H1 (cell line): ENCODE measurements at regions not wholly inside any gene's neighbourhood (a gene's known extent, or its start where the extent isn't known, plus 50 kb on each side); places are given as distances from the start of the nearest gene placed in this dataset.

Experiments
- CTCF ChIA-PET: fragments of 300-600 bp; sonication (Branson Sonifier 250); formaldehyde crosslinking; loops from one replicate; lab custom pipeline; 2021; ENCODE audit not compliant: partially characterized antibody; lab: Charles Lee
- POLR2A ChIA-PET: fragments of 300-600 bp; sonication (Branson Sonifier 250); formaldehyde crosslinking; loops from one replicate; lab custom pipeline; 2021; ENCODE audit warnings: inconsistent platforms; ENCODE audit not compliant: partially characterized antibody; lab: Charles Lee
- DNase-seq, 2 experiments: peaks; one replicate each; pipeline versions ENCODE4 v3.0.0 to v3.0.0-alpha.2; 2010 to 2022; ENCODE audit warnings: low spot score in 2 of 2, low read depth in 1 of 2, mixed read lengths in 1 of 2
- FAIRE-seq: peaks from 2 replicates; lab custom pipeline; 2011; peaks lifted over from hg19 to GRCh38; lab: Jason Lieb, UNC
- H2AFZ ChIP-seq: 2 replicates; pipeline ENCODE4 v1.8.1; 2012; ENCODE audit warnings: low read length, inconsistent platforms
- H2AK5ac ChIP-seq: 2 replicates; pipeline ENCODE4 v1.6.1; 2013; ENCODE audit warnings: low read depth, low read length
- H2BK120ac ChIP-seq: replicated peaks from 2 replicates; pipeline ENCODE3; 2013; ENCODE audit warnings: low read depth, low read length, inconsistent platforms
- H2BK12ac ChIP-seq: 2 replicates; pipeline ENCODE4 v1.6.1; 2013; ENCODE audit warnings: low read depth, low read length
- H2BK15ac ChIP-seq: 2 replicates; pipeline ENCODE4 v1.6.1; 2013; ENCODE audit warnings: low read length
- H2BK20ac ChIP-seq: 2 replicates; pipeline ENCODE4 v1.6.1; 2013; ENCODE audit warnings: low read length
- H2BK5ac ChIP-seq: 2 replicates; pipeline ENCODE4 v1.6.1; 2013; ENCODE audit warnings: low read depth, low read length
- H3K14ac ChIP-seq: 2 replicates; pipeline ENCODE4 v1.6.1; 2013; ENCODE audit warnings: inconsistent platforms; ENCODE audit not compliant: insufficient read length
- H3K18ac ChIP-seq: 2 replicates; pipeline ENCODE4 v1.6.1; 2013; ENCODE audit warnings: low read length; ENCODE audit errors: extremely low read depth
- H3K23ac ChIP-seq: 2 replicates; pipeline ENCODE4 v1.6.1; 2013; ENCODE audit warnings: inconsistent platforms; ENCODE audit not compliant: insufficient read length
- H3K23me2 ChIP-seq: 2 replicates; pipeline ENCODE4 v1.6.1; 2013; ENCODE audit warnings: low read depth, low read length
- H3K27ac ChIP-seq: 2 replicates; pipeline ENCODE4 v1.6.1; 2011; ENCODE audit warnings: low read depth, low read length, inconsistent platforms
- H3K27me3 ChIP-seq, 4 experiments: replicated peaks in 1 of 4; 1 replicate in 1 of 4; 2 replicates in 3 of 4; pipeline versions ENCODE4 v1.6.1 to v1.8.1; 2011 to 2013; ENCODE audit warnings: low read length in 3 of 4, mild to moderate bottlenecking in 3 of 4, inconsistent platforms in 2 of 4, mixed read lengths in 2 of 4, moderate library complexity in 1 of 4; ENCODE audit not compliant: control insufficient read depth in 3 of 4, insufficient read depth in 3 of 4; ENCODE audit errors: extremely low read depth in 1 of 4
- H3K36me3 ChIP-seq, 4 experiments: 2 replicates each; pipeline versions ENCODE4 v1.6.1 to v1.8.1; 2011 to 2013; ENCODE audit warnings: mild to moderate bottlenecking in 4 of 4, low read length in 3 of 4, moderate library complexity in 2 of 4, control low read depth in 1 of 4, inconsistent platforms in 1 of 4; ENCODE audit not compliant: insufficient read depth in 4 of 4, control insufficient read depth in 2 of 4
- H3K4ac ChIP-seq: replicated peaks from 2 replicates; pipeline ENCODE3; 2013; ENCODE audit warnings: low read length, low read depth, mixed read lengths, inconsistent platforms; ENCODE audit not compliant: insufficient read length
- H3K4me1 ChIP-seq, 4 experiments: replicated peaks in 1 of 4; 1 replicate in 1 of 4; 2 replicates in 3 of 4; pipeline versions ENCODE4 v1.6.1 to v1.8.1; 2011 to 2013; ENCODE audit warnings: low read length in 3 of 4, inconsistent platforms in 2 of 4, mixed read lengths in 1 of 4; ENCODE audit not compliant: insufficient read depth in 4 of 4, control insufficient read depth in 3 of 4
- H3K4me2 ChIP-seq, 2 experiments: 2 replicates each; pipeline versions ENCODE4 v1.6.1 to v1.8.1; 2011 to 2013; ENCODE audit warnings: low read depth in 2 of 2, low read length in 2 of 2, control low read depth in 1 of 2, inconsistent platforms in 1 of 2, mild to moderate bottlenecking in 1 of 2; ENCODE audit not compliant: insufficient read depth in 1 of 2
- H3K4me3 ChIP-seq, 4 experiments: fragments of 200-600, 300-600 bp in 1 of 4; sonication (generic), shearing (Covaris generic), sonication (Bioruptor Twin) in 1 of 4; 2 replicates each; pipeline versions ENCODE4 v1.5.1 to v1.8.1; 2011 to 2016; ENCODE audit warnings: low read length in 4 of 4, low read depth in 3 of 4, control low read depth in 2 of 4, inconsistent platforms in 2 of 4, mild to moderate bottlenecking in 2 of 4, mixed read lengths in 1 of 4, moderate library complexity in 1 of 4; ENCODE audit not compliant: insufficient read depth in 2 of 4; ENCODE audit errors: extremely low read depth in 1 of 4
- H3K56ac ChIP-seq: replicated peaks from 2 replicates; pipeline ENCODE3; 2013; ENCODE audit warnings: low read depth, mild to moderate bottlenecking, mixed read lengths, low read length, inconsistent platforms; ENCODE audit not compliant: insufficient read length
- H3K79me1 ChIP-seq: 2 replicates; pipeline ENCODE4 v1.6.1; 2013; ENCODE audit warnings: low read depth, low read length, control low read depth
- H3K79me2 ChIP-seq, 2 experiments: 2 replicates each; pipeline versions ENCODE4 v1.6.1 to v1.8.1; 2012 to 2013; ENCODE audit warnings: low read length in 2 of 2, mild to moderate bottlenecking in 2 of 2, inconsistent platforms in 1 of 2; ENCODE audit not compliant: insufficient read depth in 2 of 2, control insufficient read depth in 1 of 2
- H3K9ac ChIP-seq, 4 experiments: replicated peaks in 1 of 4; 1 replicate in 1 of 4; 2 replicates in 3 of 4; pipeline versions ENCODE4 v1.6.1 to v1.8.1; 2011 to 2013; ENCODE audit warnings: low read depth in 3 of 4, low read length in 3 of 4, control low read depth in 2 of 4, mild to moderate bottlenecking in 2 of 4, moderate library complexity in 2 of 4, inconsistent platforms in 1 of 4; ENCODE audit errors: extremely low read depth in 1 of 4
- H3K9me3 ChIP-seq, 2 experiments: 2 replicates each; pipeline versions ENCODE4 v1.6.1 to v1.8.1; 2012 to 2013; ENCODE audit warnings: mild to moderate bottlenecking in 2 of 2, moderate library complexity in 2 of 2, control low read depth in 1 of 2, inconsistent platforms in 1 of 2, low read depth in 1 of 2, low read length in 1 of 2, mixed read lengths in 1 of 2; ENCODE audit not compliant: insufficient read depth in 2 of 2
- H4K20me1 ChIP-seq, 2 experiments: replicated peaks in 1 of 2; 2 replicates each; pipeline versions ENCODE3 to v1.8.1; 2011 to 2013; ENCODE audit warnings: inconsistent platforms in 2 of 2, low read length in 2 of 2, mild to moderate bottlenecking in 1 of 2; ENCODE audit not compliant: insufficient read depth in 2 of 2, control insufficient read depth in 1 of 2
- H4K5ac ChIP-seq: 2 replicates; pipeline ENCODE4 v1.6.1; 2013; ENCODE audit warnings: low read length, low read depth, mixed read lengths, inconsistent platforms; ENCODE audit not compliant: insufficient read length
- H4K8ac ChIP-seq: 2 replicates; pipeline ENCODE4 v1.8.0; 2013; ENCODE audit warnings: mild to moderate bottlenecking, moderate library complexity, low read length, inconsistent platforms; ENCODE audit not compliant: insufficient read depth; ENCODE audit errors: extremely low read depth
- H4K91ac ChIP-seq: replicated peaks from 2 replicates; pipeline ENCODE3; 2013; ENCODE audit warnings: low read length, mixed read lengths, inconsistent platforms; ENCODE audit not compliant: insufficient read length
- CBX5 ChIP-seq: fragments of 300-800, 300-1000 bp; sonication (generic); IDR thresholded peaks from 2 replicates; pipeline ENCODE4 v1.7.1; 2016; ENCODE audit warnings: antibody characterized with exemption, low read length, low read depth
- CBX8 ChIP-seq: fragments of 300-800, 300-1000 bp; sonication (generic); IDR thresholded peaks from 2 replicates; pipeline ENCODE4 v1.7.1; 2016; ENCODE audit warnings: low read depth, low read length, borderline replicate concordance
- JUND ChIP-seq: IDR thresholded peaks from 2 replicates; pipeline ENCODE4 v1.6.1; 2011; ENCODE audit warnings: mild to moderate bottlenecking, improper control_type of control experiment, low read length
- POLR2A ChIP-seq, 2 experiments: IDR thresholded peaks; 1 replicate in 1 of 2; 2 replicates in 1 of 2; pipeline ENCODE4 v1.6.1; 2011; ENCODE audit warnings: low read depth in 2 of 2, low read length in 2 of 2, mild to moderate bottlenecking in 2 of 2; ENCODE audit errors: control extremely low read depth in 1 of 2
- RXRA ChIP-seq: IDR thresholded peaks from 2 replicates; pipeline ENCODE4 v1.6.1; 2011; ENCODE audit warnings: low read depth, mild to moderate bottlenecking, low read length, moderate library complexity; ENCODE audit not compliant: insufficient read depth
- SIRT6 ChIP-seq: IDR thresholded peaks from one replicate; pipeline ENCODE4 v1.7.1; 2012; ENCODE audit warnings: low read length, inconsistent platforms
- SP4 ChIP-seq: IDR thresholded peaks from 2 replicates; pipeline ENCODE4 v1.6.1; 2012; ENCODE audit warnings: low read length, inconsistent platforms
- WGBS, 2 experiments: shearing (Covaris generic) in 1 of 2; methylation state at CpG; one replicate each; pipeline versions ENCODE4 v1.1.6 to v1.1.7; 2013 to 2015; ENCODE audit warnings: low lambda C conversion rate in 2 of 2, mixed read lengths in 2 of 2, inconsistent platforms in 1 of 2, low coverage in 1 of 2, missing lambda C conversion rate in 1 of 2; ENCODE audit not compliant: insufficient replicate concordance in 2 of 2, insufficient coverage in 1 of 2, insufficient read length in 1 of 2; ENCODE audit errors: extremely low coverage in 1 of 2, missing lambda C conversion rate in 1 of 2; 5-methylcytosine and 5-hydroxymethylcytosine counted together

DNA sequence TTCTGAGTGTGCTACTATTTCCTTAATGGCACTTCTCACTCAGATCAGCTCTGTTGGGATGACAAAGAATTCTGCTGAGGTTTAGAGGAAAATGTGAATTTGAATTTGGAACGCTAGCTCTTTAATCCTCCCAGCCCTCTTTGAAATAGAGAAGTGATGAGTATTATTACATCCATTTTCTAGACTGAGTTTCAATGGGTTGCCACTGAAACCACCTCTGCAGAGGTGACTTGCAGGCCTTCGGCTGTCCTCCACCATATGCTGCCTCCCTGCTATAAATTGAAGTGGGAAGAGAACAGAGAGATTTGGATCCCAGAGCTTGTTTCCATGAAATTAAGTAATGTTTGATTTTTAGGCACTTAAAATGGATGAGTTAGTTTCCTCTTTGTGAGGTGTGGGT lies 363.2 kb upstream of the SNX7 start:
- 91% methylated on average over 2 of the region's 2 CpGs; no CpG with 5 or more reads in 1 of the 2 experiments for WGBS, 2 experiments
- ChIA-PET POLR2A (no interaction called here), CTCF (interaction anchor here (0.8 kb wide), 1 partner anchor 106 kb away, joined by 3 read pairs; no protein-coding TSS in a partner anchor)
- Histone ChIP-seq H3K14ac (no peak overlapping the region), H4K8ac (no peak overlapping the region), H3K9ac (no peak overlapping the region), H3K4me1 (no peaks in the 10 kb centered on the region), H3K36me3 (no peaks in the 10 kb centered on the region), H4K5ac (no peak overlapping the region), H3K27ac (no peak overlapping the region), H2BK120ac (no peak overlapping the region), H3K4me3 (no peak overlapping the region), H3K79me2 (no peaks in the 10 kb centered on the region), H2BK15ac (no peak overlapping the region), H3K56ac (no peak overlapping the region), H2BK5ac (no peak overlapping the region), H3K4me2 (no peak overlapping the region), H2AFZ (no peak overlapping the region), H3K9me3 (no peaks in the 10 kb centered on the region), H3K18ac (no peak overlapping the region), H2BK20ac (no peak overlapping the region), H2BK12ac (no peak overlapping the region), H3K27me3 (no peaks in the 10 kb centered on the region), H3K23ac (no peak overlapping the region), H2AK5ac (no peak overlapping the region), H4K20me1 (no peaks in the 10 kb centered on the region), H4K91ac (no peak overlapping the region), H3K79me1 (no peaks in the 10 kb centered on the region), H3K4ac (no peak overlapping the region), H3K23me2 (no peaks in the 10 kb centered on the region)
- FAIRE-seq = no peak
- DNase-seq = no peak
- TF ChIP-seq SIRT6 = no peak
- no peak for TF ChIP-seq POLR2A (IDR thresholded peaks at IDR 0.05; ENCODE audit: control extremely low read depth in 1 of 2, low read depth in 2 of 2, low read length in 2 of 2)
- no peak for TF ChIP-seq CBX5
- no peak for TF ChIP-seq SP4
- TF ChIP-seq CBX8 = no peak
- TF ChIP-seq RXRA = no peak
- no peak for TF ChIP-seq JUND
